Pancreas (tissue), 10 donors: ENCODE measurements at regions not wholly inside any gene's neighbourhood (a gene's known extent, or its start where the extent isn't known, plus 50 kb on each side); places are given as distances from the start of the nearest gene placed in this dataset.

ENCODE experiments used
- ATAC-seq, 4 donors: fragments of 200-7000 bp; cut with Tn5 transposase; one replicate each; pipeline versions ENCODE4 v1.8.0 to v1.9.1; 2020; ENCODE audit warnings: mild to moderate bottlenecking in 4 of 4, moderate library complexity in 4 of 4
- DNase-seq, 6 donors: peaks; one replicate each; pipeline ENCODE4 v3.0.0-alpha.2; 2020
- FAIRE-seq: peaks from 2 replicates; lab custom pipeline; 2012; peaks lifted over from hg19 to GRCh38; lab: Jason Lieb, UNC
- H3K27ac ChIP-seq, 4 donors: fragments of 200-600 bp; sonication (generic); 1 replicate in 3 of 4; 2 replicates in 1 of 4; pipeline versions ENCODE4 v1.5.0 to v1.8.0; 2020
- H3K27me3 ChIP-seq, 4 donors: fragments of 200-600 bp; one replicate each; pipeline ENCODE4 v1.8.0; 2021
- H3K36me3 ChIP-seq, 3 donors: fragments of 200-600 bp; sonication (generic) in 1 of 3; one replicate each; pipeline versions ENCODE4 v1.5.0 to v1.8.0; 2020 to 2021
- H3K4me1 ChIP-seq, 3 donors: fragments of 200-600 bp; one replicate each; pipeline ENCODE4 v1.8.0; 2021
- H3K4me3 ChIP-seq, 4 donors: fragments of 200-600 bp; sonication (generic) in 2 of 4; one replicate each; pipeline versions ENCODE4 v1.5.0 to v1.8.0; 2020 to 2021
- H3K9me3 ChIP-seq, 4 donors: fragments of 200-600 bp; one replicate each; pipeline ENCODE4 v1.8.0; 2021
- CTCF ChIP-seq, 4 donors: fragments of 200-600 bp; sonication (generic) in 3 of 4; IDR thresholded peaks; one replicate each; pipeline versions ENCODE4 v1.5.0 to v1.8.0; 2021; ENCODE audit warnings: antibody characterized with exemption in 4 of 4
- WGBS, 2 donors: extraction: QIAGEN DNeasy Blood & Tissue Kit; methylation state at CpG; one replicate each; pipeline ENCODE4 v1.1.7; 2013; 5-methylcytosine and 5-hydroxymethylcytosine counted together
- intact Hi-C, 3 donors: fragments of 100-400 bp; cut with DNase I; formaldehyde crosslinking; loops; one replicate each; pipeline versions ENCODE4 v1.11.1 to v1.14.2; 2022
- donor health status: healthy with polysubstance abuse.
- donor health status: DM: no; HTN: no; CAD: no; lungs with moderate emphysema.
- donor health status: DM: no; HTN: no; CAD: no.
- donor health status: control.
- donor health status: control.
- donor health status: Bipolar disorder and iron deficiency.
- donor health status: DM: yes; HTN: yes; CAD: no.
- donor health status: DM: no; HTN: no; CAD: no.
- donor health status: DM: no; HTN: no; CAD: no.
- donor health status: DM: yes; HTN: yes; CAD: no.

- 31 to 38% methylated on average over 2 of the region's 2 CpGs for WGBS, 2 donors
- TF ChIP-seq CTCF (IDR thresholded peaks at IDR 0.05) = peak in 1 of 4 donors; percentile 12
- H3K27ac ChIP-seq = no peak overlapping the region
- FAIRE-seq (no peak), ATAC-seq (peak in 1 of 4 donors; percentile 61), DNase-seq (no peak)
- H3K27me3 ChIP-seq = no peaks in the 10 kb centered on the region
- no peaks in the 10 kb centered on the region for H3K9me3 ChIP-seq
- no peak overlapping the region for H3K4me3 ChIP-seq
- intact Hi-C loops = no loop called here
- H3K4me1 ChIP-seq = no peaks in the 10 kb centered on the region
- no peaks in the 10 kb centered on the region for H3K36me3 ChIP-seq
These were observed 789.3 kb downstream of the SEMA5A start for GRCh38 chr5:8756498-8757084.

GRCh38 chr5:8765886-8766285 is 780.0 kb downstream of the SEMA5A start:
- no peaks in the 10 kb centered on the region for H3K9me3 ChIP-seq
- H3K36me3 ChIP-seq = no peaks in the 10 kb centered on the region
- FAIRE-seq (no peak), ATAC-seq (no peak), DNase-seq (no peak)
- H3K27me3 ChIP-seq = no peaks in the 10 kb centered on the region
- WGBS, 2 donors = 57 to 65% methylated on average over 3 of the region's 3 CpGs
- H3K4me3 ChIP-seq = no peak overlapping the region
- no peak for TF ChIP-seq CTCF (IDR thresholded peaks at IDR 0.05)
- no peak overlapping the region for H3K27ac ChIP-seq
- intact Hi-C loops = no loop called here
- no peaks in the 10 kb centered on the region for H3K4me1 ChIP-seq

GRCh38 chr5:8766448-8766847 is 779.4 kb downstream of the SEMA5A start:
- DNase-seq (no peak), FAIRE-seq (no peak), ATAC-seq (no peak)
- H3K36me3 ChIP-seq = no peaks in the 10 kb centered on the region
- 47 to 59% methylated on average over 1 of the region's 1 CpG for WGBS, 2 donors
- H3K27me3 ChIP-seq = no peaks in the 10 kb centered on the region
- no peak for TF ChIP-seq CTCF (IDR thresholded peaks at IDR 0.05)
- intact Hi-C loops = no loop called here
- no peaks in the 10 kb centered on the region for H3K9me3 ChIP-seq
- no peak overlapping the region for H3K4me3 ChIP-seq
- no peaks in the 10 kb centered on the region for H3K4me1 ChIP-seq
- no peak overlapping the region for H3K27ac ChIP-seq

GRCh38 chr5:8767111-8767510 is 778.8 kb downstream of the SEMA5A start:
- intact Hi-C loops = no loop called here
- FAIRE-seq = no peak

More at GRCh38 chr5:8767111-8767510, 778.8 kb downstream of the SEMA5A start:
- no peak for TF ChIP-seq CTCF (IDR thresholded peaks at IDR 0.05)
- Histone ChIP-seq H3K9me3 (no peaks in the 10 kb centered on the region), H3K27ac (no peak overlapping the region), H3K4me1 (no peaks in the 10 kb centered on the region), H3K36me3 (no peaks in the 10 kb centered on the region), H3K4me3 (no peak overlapping the region), H3K27me3 (no peaks in the 10 kb centered on the region)
- 64 to 76% methylated on average over 3 of the region's 3 CpGs for WGBS, 2 donors
- no peak for DNase-seq
- ATAC-seq = no peak
